CD4-positive, alpha-beta T cell treated with Interleukin-17A for 1 hour (primary cell): ENCODE measurements at regions not wholly inside any gene's neighbourhood (a gene's known extent, or its start where the extent isn't known, plus 50 kb on each side); places are given as distances from the start of the nearest gene placed in this dataset.
"Not testable (repeated sequence)": the region's sequence is repeated elsewhere in the genome, so short reads cannot be mapped to it uniquely, and the experiment has no call there.

Experiments
- DNase-seq: peaks from one replicate; pipeline ENCODE4 v3.0.0-alpha.2; 2020

- DNase-seq, result no peak
These were observed 261.4 kb upstream of the USP15 start for GRCh38 chr12:61998791-61999190.

GRCh38 chr12:61999311-61999710 lies 260.9 kb upstream of the USP15 start:
- DNase-seq, result no peak

GRCh38 chr12:62001424-62001823 lies 258.8 kb upstream of the USP15 start:
- DNase-seq, result no peak

GRCh38 chr12:62003226-62003625 lies 257.0 kb upstream of the USP15 start:
- DNase-seq, result no peak

- DNase-seq, result no peak
These were observed 256.5 kb upstream of the USP15 start for GRCh38 chr12:62003701-62004100.

- no peak for DNase-seq
These were observed 254.6 kb upstream of the USP15 start for GRCh38 chr12:62005615-62006014.

GRCh38 chr12:62006076-62006732 lies 254.0 kb upstream of the USP15 start:
- peak; percentile 32 for DNase-seq

GRCh38 chr12:62008703-62009102 lies 251.5 kb upstream of the USP15 start:
- DNase-seq, result no peak

GRCh38 chr12:62009445-62009844 lies 250.8 kb upstream of the USP15 start:
- no peak for DNase-seq

- not testable (repeated sequence) for DNase-seq
These were observed 249.8 kb upstream of the USP15 start for GRCh38 chr12:62010331-62010906.

- not testable (repeated sequence) for DNase-seq
These were observed 249.2 kb upstream of the USP15 start for GRCh38 chr12:62010973-62011372.

GRCh38 chr12:62014330-62014729 lies 245.9 kb upstream of the USP15 start:
- DNase-seq, result no peak

GRCh38 chr12:62016021-62016420 lies 244.2 kb upstream of the USP15 start:
- DNase-seq, result no peak

GRCh38 chr12:62021808-62022207 lies 238.4 kb upstream of the USP15 start:
- no peak for DNase-seq

- no peak for DNase-seq
These were observed 231.7 kb upstream of the USP15 start for GRCh38 chr12:62028536-62028935.

GRCh38 chr12:62032870-62033269 lies 227.3 kb upstream of the USP15 start:
- DNase-seq, result no peak

- no peak for DNase-seq
These were observed 215.6 kb upstream of the USP15 start for GRCh38 chr12:62044450-62045135.

GRCh38 chr12:62045211-62045610 lies 215.0 kb upstream of the USP15 start:
- DNase-seq, result no peak

- no peak for DNase-seq
These were observed 209.4 kb upstream of the USP15 start for GRCh38 chr12:62050785-62051184.

GRCh38 chr12:62069976-62070375 lies 190.2 kb upstream of the USP15 start:
- no peak for DNase-seq

GRCh38 chr12:62073236-62073635 lies 187.0 kb upstream of the USP15 start:
- not testable (repeated sequence) for DNase-seq

- no peak for DNase-seq
These were observed 184.3 kb upstream of the USP15 start for GRCh38 chr12:62075870-62076269.

GRCh38 chr12:62078020-62078419 lies 182.2 kb upstream of the USP15 start:
- no peak for DNase-seq

- DNase-seq, result no peak
These were observed 177.8 kb upstream of the USP15 start for GRCh38 chr12:62082448-62082847.
